Keratinocyte (primary cell): ENCODE measurements at regions not wholly inside any gene's neighbourhood (a gene's known extent, or its start where the extent isn't known, plus 50 kb on each side); places are given as distances from the start of the nearest gene placed in this dataset.

ENCODE experiments used
- DNase-seq: peaks from one replicate; pipeline ENCODE4 v3.0.0-alpha.2; 2011; ENCODE audit warnings: low read depth, missing footprints, low spot score
- FAIRE-seq: peaks from 2 replicates; lab custom pipeline; 2011; peaks lifted over from hg19 to GRCh38; lab: Jason Lieb, UNC
- H2AFZ ChIP-seq: 2 replicates; pipeline ENCODE4 v1.6.0; 2012; ENCODE audit warnings: low read length, control low read depth, inconsistent platforms; ENCODE audit not compliant: control insufficient read depth
- H3K27ac ChIP-seq: 2 replicates; pipeline ENCODE4 v1.5.1; 2011; ENCODE audit warnings: low read length; ENCODE audit not compliant: control insufficient read depth, insufficient read depth
- H3K27me3 ChIP-seq: 3 replicates; pipeline ENCODE4 v1.6.0; 2011; ENCODE audit warnings: low read length; ENCODE audit not compliant: control insufficient read depth, insufficient read depth; ENCODE audit errors: extremely low read depth
- H3K36me3 ChIP-seq, 2 experiments: 2 replicates in 1 of 2; 3 replicates in 1 of 2; pipeline ENCODE4 v1.5.1; 2011; ENCODE audit warnings: low read length in 2 of 2, mild to moderate bottlenecking in 1 of 2; ENCODE audit not compliant: control insufficient read depth in 2 of 2, insufficient read depth in 2 of 2; ENCODE audit errors: extremely low read depth in 1 of 2
- H3K4me1 ChIP-seq: 3 replicates; pipeline ENCODE4 v1.5.1; 2011; ENCODE audit warnings: low read length; ENCODE audit not compliant: control insufficient read depth, insufficient read depth; ENCODE audit errors: extremely low read depth
- H3K4me2 ChIP-seq: 3 replicates; pipeline ENCODE4 v1.6.0; 2011; ENCODE audit warnings: low read depth, low read length; ENCODE audit not compliant: control insufficient read depth, insufficient read depth; ENCODE audit errors: extremely low read depth
- H3K4me3 ChIP-seq, 3 experiments: fragments of 200-600 bp in 1 of 3; sonication (generic) in 1 of 3; 2 replicates in 2 of 3; 3 replicates in 1 of 3; pipeline ENCODE4 v1.5.1; 2011 to 2016; ENCODE audit warnings: low read length in 3 of 3, mild to moderate bottlenecking in 3 of 3, control low read depth in 2 of 3, inconsistent platforms in 1 of 3, low read depth in 1 of 3, mixed read lengths in 1 of 3, mixed run types in 1 of 3, moderate library complexity in 1 of 3; ENCODE audit not compliant: control insufficient read depth in 2 of 3, insufficient read depth in 2 of 3; ENCODE audit errors: extremely low read depth in 1 of 3
- H3K79me2 ChIP-seq: 2 replicates; pipeline ENCODE4 v1.6.0; 2012; ENCODE audit warnings: low read length; ENCODE audit not compliant: control insufficient read depth, insufficient read depth
- H3K9ac ChIP-seq: 3 replicates; pipeline ENCODE4 v1.6.0; 2011; ENCODE audit warnings: low read length; ENCODE audit not compliant: control insufficient read depth, insufficient read depth; ENCODE audit errors: extremely low read depth
- H3K9me1 ChIP-seq: 3 replicates; pipeline ENCODE4 v1.6.0; 2011; ENCODE audit warnings: low read length; ENCODE audit not compliant: control insufficient read depth, insufficient read depth; ENCODE audit errors: extremely low read depth
- H3K9me3 ChIP-seq: 2 replicates; pipeline ENCODE4 v1.5.1; 2012; ENCODE audit warnings: low read depth, low read length; ENCODE audit not compliant: control insufficient read depth
- H4K20me1 ChIP-seq: 3 replicates; pipeline ENCODE4 v1.6.0; 2011; ENCODE audit warnings: low read length; ENCODE audit not compliant: control insufficient read depth, insufficient read depth; ENCODE audit errors: extremely low read depth
- EZH2 ChIP-seq: IDR thresholded peaks from one replicate; pipeline ENCODE4 v1.6.1; 2012; ENCODE audit warnings: inconsistent platforms, mild to moderate bottlenecking, low read length, moderate library complexity
- dilution Hi-C: fragments of 300-500 bp; cut with MboI; formaldehyde crosslinking; loops from one replicate; pipeline ENCODE4 v1.7.0; 2020; ENCODE audit warnings: low sequenced_read_pairs; ENCODE audit not compliant: extremely low pct_ligation_motif_present
- TF ChIP-seq, protein P1 (sequence below), 3 experiments: IDR thresholded peaks in 1 of 3; conservative IDR thresholded peaks in 1 of 3; optimal IDR thresholded peaks in 1 of 3; 2 replicates in 2 of 3; 3 replicates in 1 of 3; pipeline versions ENCODE3 to v1.5.1; 2011; ENCODE audit warnings: low read length in 3 of 3, mild to moderate bottlenecking in 3 of 3, moderate library complexity in 2 of 3, control low read depth in 1 of 3, inconsistent platforms in 1 of 3; ENCODE audit not compliant: insufficient read depth in 2 of 3; ENCODE audit errors: extremely low read depth in 1 of 3

DNA sequence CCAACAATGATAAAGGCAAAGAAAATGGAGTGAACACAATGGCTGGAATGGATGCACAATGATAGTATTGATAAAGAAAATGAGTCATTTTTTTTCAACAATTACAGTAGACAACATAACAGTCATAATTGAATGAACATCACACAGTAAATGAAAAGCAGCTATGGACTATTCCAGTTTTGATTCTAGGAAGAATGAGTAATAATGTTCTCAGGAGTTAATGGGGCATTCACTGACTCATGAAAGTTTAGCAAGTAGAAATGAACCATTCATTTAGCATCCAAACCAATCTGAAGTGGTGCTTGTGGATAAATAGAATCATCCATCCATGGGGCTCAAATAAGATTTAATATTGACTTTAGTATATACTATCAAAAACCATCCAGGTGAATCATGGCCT, 1029.5 kb upstream of the GJE1 start:
- Histone ChIP-seq H3K9me1 (no peaks in the 10 kb centered on the region), H3K27ac (no peak overlapping the region), H4K20me1 (no peaks in the 10 kb centered on the region), H3K4me3 (no peak overlapping the region), H3K27me3 (no peaks in the 10 kb centered on the region), H3K79me2 (no peaks in the 10 kb centered on the region), H2AFZ (peak overlapping the region; percentile 15), H3K36me3 (no peaks in the 10 kb centered on the region), H3K9me3 (no peaks in the 10 kb centered on the region), H3K4me2 (no peak overlapping the region), H3K4me1 (peaks cover 18% of the 10 kb centered on the region), H3K9ac (no peak overlapping the region)
- FAIRE-seq (peak; percentile 69), DNase-seq (peak; percentile 33)
- TF ChIP-seq EZH2: no peak
- TF ChIP-seq, protein P1, sequence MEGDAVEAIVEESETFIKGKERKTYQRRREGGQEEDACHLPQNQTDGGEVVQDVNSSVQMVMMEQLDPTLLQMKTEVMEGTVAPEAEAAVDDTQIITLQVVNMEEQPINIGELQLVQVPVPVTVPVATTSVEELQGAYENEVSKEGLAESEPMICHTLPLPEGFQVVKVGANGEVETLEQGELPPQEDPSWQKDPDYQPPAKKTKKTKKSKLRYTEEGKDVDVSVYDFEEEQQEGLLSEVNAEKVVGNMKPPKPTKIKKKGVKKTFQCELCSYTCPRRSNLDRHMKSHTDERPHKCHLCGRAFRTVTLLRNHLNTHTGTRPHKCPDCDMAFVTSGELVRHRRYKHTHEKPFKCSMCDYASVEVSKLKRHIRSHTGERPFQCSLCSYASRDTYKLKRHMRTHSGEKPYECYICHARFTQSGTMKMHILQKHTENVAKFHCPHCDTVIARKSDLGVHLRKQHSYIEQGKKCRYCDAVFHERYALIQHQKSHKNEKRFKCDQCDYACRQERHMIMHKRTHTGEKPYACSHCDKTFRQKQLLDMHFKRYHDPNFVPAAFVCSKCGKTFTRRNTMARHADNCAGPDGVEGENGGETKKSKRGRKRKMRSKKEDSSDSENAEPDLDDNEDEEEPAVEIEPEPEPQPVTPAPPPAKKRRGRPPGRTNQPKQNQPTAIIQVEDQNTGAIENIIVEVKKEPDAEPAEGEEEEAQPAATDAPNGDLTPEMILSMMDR (optimal IDR thresholded peaks at IDR 0.05 in 1 of 3, IDR thresholded peaks at IDR 0.05 in 1 of 3, conservative IDR thresholded peaks at IDR 0.05 in 1 of 3; ENCODE audit: extremely low read depth in 1 of 3, insufficient read depth in 2 of 3, low read length in 3 of 3): no peak
- dilution Hi-C loops: no loop called here

DNA sequence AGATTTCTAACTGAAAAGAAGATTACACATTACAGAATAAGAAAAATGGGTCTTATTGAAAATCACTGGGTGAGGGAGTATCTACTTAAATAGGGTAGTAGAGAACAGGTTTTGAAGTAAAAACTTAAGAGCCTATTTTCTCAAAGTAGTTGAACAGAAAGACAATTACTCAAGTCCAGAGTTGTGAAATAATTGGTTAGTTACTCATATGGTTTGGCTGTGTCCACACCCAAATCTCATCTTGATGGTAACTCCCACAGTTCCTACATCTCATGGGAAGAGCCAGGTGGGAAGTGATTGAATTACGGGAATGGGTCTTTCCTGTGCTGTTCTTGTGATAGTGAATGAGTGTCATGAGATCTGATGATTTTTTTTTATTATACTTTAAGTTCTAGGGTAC, 1035.3 kb upstream of the GJE1 start:
- TF ChIP-seq, protein P1 (optimal IDR thresholded peaks at IDR 0.05 in 1 of 3, IDR thresholded peaks at IDR 0.05 in 1 of 3, conservative IDR thresholded peaks at IDR 0.05 in 1 of 3; ENCODE audit: extremely low read depth in 1 of 3, insufficient read depth in 2 of 3, low read length in 3 of 3): no peak
- TF ChIP-seq EZH2: no peak
- Histone ChIP-seq H3K36me3 (no peaks in the 10 kb centered on the region), H3K9ac (no peak overlapping the region), H3K27ac (no peak overlapping the region), H3K4me3 (no peak overlapping the region), H4K20me1 (no peaks in the 10 kb centered on the region), H3K79me2 (no peaks in the 10 kb centered on the region), H3K4me2 (no peak overlapping the region), H3K27me3 (no peaks in the 10 kb centered on the region), H2AFZ (no peak overlapping the region), H3K9me1 (no peaks in the 10 kb centered on the region), H3K9me3 (no peaks in the 10 kb centered on the region), H3K4me1 (no peaks in the 10 kb centered on the region)
- dilution Hi-C loops: no loop called here
- FAIRE-seq: peak; percentile 41
- DNase-seq: no peak
